A549 (cell line): ENCODE measurements at regions not wholly inside any gene's neighbourhood (a gene's known extent, or its start where the extent isn't known, plus 50 kb on each side); places are given as distances from the start of the nearest gene placed in this dataset.

ENCODE experiments used
- ATAC-seq, 2 experiments: fragments of 200-7000 bp in 1 of 2; fragments of >200 bp in 1 of 2; cut with Nextera tagmentation in 1 of 2; cut with Tn5 transposase in 1 of 2; 3 replicates each; pipeline versions ENCODE4 v1.8.0 to v1.9.1; 2018 to 2020; ENCODE audit warnings: mild to moderate bottlenecking in 1 of 2, moderate library complexity in 1 of 2
- CTCF ChIA-PET: fragments of 300-600 bp; sonication (Branson Sonifier 250); formaldehyde crosslinking; extraction: SDS; loops from one replicate; lab custom pipeline; 2021; ENCODE audit warnings: antibody characterized with exemption, inconsistent platforms; lab: Yijun Ruan, JAX
- POLR2A ChIA-PET: fragments of 350-600 bp; formaldehyde crosslinking; extraction: SDS; loops from one replicate; lab custom pipeline; 2021; ENCODE audit warnings: antibody characterized with exemption, inconsistent platforms; lab: Yijun Ruan, JAX
- DNase-seq, 2 experiments: peaks; one replicate each; pipeline versions ENCODE4 v3.0.0 to v3.0.0-alpha.2; 2011 to 2016; ENCODE audit warnings: low read depth in 1 of 2, low spot score in 1 of 2
- FAIRE-seq: peaks from 2 replicates; lab custom pipeline; 2011; peaks lifted over from hg19 to GRCh38; lab: Jason Lieb, UNC
- H3K27ac ChIP-seq, 2 experiments: fragments of >200 bp; sonication (Bioruptor Twin); formaldehyde crosslinking; 3 replicates each; pipeline ENCODE4 v1.5.1; 2016 to 2017
- H3K4me1 ChIP-seq: fragments of >200 bp; sonication (Bioruptor Twin); formaldehyde crosslinking; 3 replicates; pipeline ENCODE4 v1.6.1; 2016
- H3K4me2 ChIP-seq: fragments of >200 bp; sonication (Bioruptor Twin); formaldehyde crosslinking; 3 replicates; pipeline ENCODE4 v1.6.1; 2016
- H3K4me3 ChIP-seq: fragments of >200 bp; sonication (Bioruptor Twin); formaldehyde crosslinking; 3 replicates; pipeline ENCODE4 v1.5.1; 2016
- H3K9me3 ChIP-seq: fragments of >200 bp; sonication (Bioruptor Twin); formaldehyde crosslinking; 3 replicates; pipeline ENCODE4 v1.6.1; 2016
- CBX2 ChIP-seq: fragments of 200-600 bp; sonication (generic); IDR thresholded peaks from 2 replicates; pipeline ENCODE4 v1.6.1; 2016; ENCODE audit warnings: low read depth, mild to moderate bottlenecking, borderline replicate concordance
- EHF ChIP-seq: fragments of 250-450 bp; sonication (Bioruptor Pico); IDR thresholded peaks from 2 replicates; pipeline ENCODE4 v1.5.0; 2020; ENCODE audit warnings: mild to moderate bottlenecking
- EHMT2 ChIP-seq: fragments of 200-600 bp; sonication (generic); IDR thresholded peaks from 2 replicates; pipeline ENCODE4 v1.6.1; 2016; ENCODE audit warnings: antibody characterized with exemption, low read depth, mild to moderate bottlenecking, moderate library complexity
- ELK1 ChIP-seq: fragments of 150-350 bp; IDR thresholded peaks from 2 replicates; pipeline ENCODE4 v1.6.1; 2014; ENCODE audit warnings: low read depth, mild to moderate bottlenecking, low read length
- EP300 ChIP-seq, 2 experiments: fragments of >200 bp; sonication (Bioruptor Twin); formaldehyde crosslinking; IDR thresholded peaks; 2 replicates in 1 of 2; 3 replicates in 1 of 2; pipeline ENCODE4 v1.6.1; 2016 to 2017
- FOSL2 ChIP-seq, 2 experiments: fragments of 450-650 bp in 1 of 2; fragments of >200 bp in 1 of 2; sonication (Bioruptor Twin) in 1 of 2; formaldehyde crosslinking; IDR thresholded peaks; 2 replicates each; pipeline versions ENCODE4 v1.5.0 to v1.6.1; 2016 to 2020; ENCODE audit warnings: mild to moderate bottlenecking in 1 of 2, moderate library complexity in 1 of 2
- FOXS1 ChIP-seq: fragments of 250-450 bp; sonication (Bioruptor Pico); IDR thresholded peaks from 2 replicates; pipeline ENCODE4 v1.5.0; 2020; ENCODE audit warnings: mild to moderate bottlenecking, moderate library complexity
- HDAC2 ChIP-seq: fragments of 200-600 bp; sonication (generic); IDR thresholded peaks from 2 replicates; pipeline ENCODE4 v1.6.1; 2016
- HEYL ChIP-seq: fragments of 250-450 bp; sonication (Bioruptor Pico); IDR thresholded peaks from 2 replicates; pipeline ENCODE4 v1.8.0; 2021; ENCODE audit warnings: mild to moderate bottlenecking, moderate library complexity
- MAFK ChIP-seq: fragments of 450-650 bp; IDR thresholded peaks from 2 replicates; pipeline ENCODE4 v1.6.1; 2014; ENCODE audit not compliant: partially characterized antibody
- RAD21 ChIP-seq, 2 experiments: fragments of >200 bp in 1 of 2; sonication (Bioruptor Twin) in 1 of 2; formaldehyde crosslinking in 1 of 2; IDR thresholded peaks in 1 of 2; conservative IDR thresholded peaks in 1 of 2; 2 replicates in 1 of 2; 3 replicates in 1 of 2; pipeline ENCODE4 v1.6.1; 2012 to 2018; ENCODE audit warnings: inconsistent platforms in 1 of 2
- RARB ChIP-seq: fragments of 250-450 bp; sonication (Bioruptor Pico); IDR thresholded peaks from 2 replicates; pipeline ENCODE4 v1.8.0; 2021; ENCODE audit warnings: mild to moderate bottlenecking, moderate library complexity
- SMC3 ChIP-seq: fragments of >200 bp; sonication (Bioruptor Twin); formaldehyde crosslinking; IDR thresholded peaks from 3 replicates; pipeline ENCODE4 v1.6.1; 2018; ENCODE audit warnings: inconsistent platforms
- TP53 ChIP-seq: fragments of 250-450 bp; sonication (Bioruptor Pico); IDR thresholded peaks from 2 replicates; pipeline ENCODE4 v1.5.0; 2021; ENCODE audit warnings: mild to moderate bottlenecking, moderate library complexity
- ZFP36 ChIP-seq: fragments of 450-650 bp; IDR thresholded peaks from 2 replicates; pipeline ENCODE4 v1.6.1; 2014; ENCODE audit warnings: borderline replicate concordance; ENCODE audit not compliant: partially characterized antibody
- WGBS: methylation state at CpG from one replicate; pipeline ENCODE4 v1.1.6; 2017; ENCODE audit errors: missing lambda C conversion rate; 5-methylcytosine and 5-hydroxymethylcytosine counted together
- TF ChIP-seq, protein P1 (sequence below): fragments of 250-450 bp; sonication (Bioruptor Pico); IDR thresholded peaks from 2 replicates; pipeline ENCODE4 v1.5.0; 2020; ENCODE audit warnings: low read depth, mild to moderate bottlenecking, moderate library complexity
- TF ChIP-seq, protein P2 (sequence below): IDR thresholded peaks from 2 replicates; pipeline ENCODE4 v1.6.1; 2012
- TF ChIP-seq, protein P3 (sequence below): fragments of >200 bp; sonication (Bioruptor Twin); formaldehyde crosslinking; IDR thresholded peaks from 3 replicates; pipeline ENCODE4 v1.5.1; 2016
- TF ChIP-seq, protein P4 (sequence below): IDR thresholded peaks from 2 replicates; pipeline ENCODE4 v1.6.1; 2012

DNA sequence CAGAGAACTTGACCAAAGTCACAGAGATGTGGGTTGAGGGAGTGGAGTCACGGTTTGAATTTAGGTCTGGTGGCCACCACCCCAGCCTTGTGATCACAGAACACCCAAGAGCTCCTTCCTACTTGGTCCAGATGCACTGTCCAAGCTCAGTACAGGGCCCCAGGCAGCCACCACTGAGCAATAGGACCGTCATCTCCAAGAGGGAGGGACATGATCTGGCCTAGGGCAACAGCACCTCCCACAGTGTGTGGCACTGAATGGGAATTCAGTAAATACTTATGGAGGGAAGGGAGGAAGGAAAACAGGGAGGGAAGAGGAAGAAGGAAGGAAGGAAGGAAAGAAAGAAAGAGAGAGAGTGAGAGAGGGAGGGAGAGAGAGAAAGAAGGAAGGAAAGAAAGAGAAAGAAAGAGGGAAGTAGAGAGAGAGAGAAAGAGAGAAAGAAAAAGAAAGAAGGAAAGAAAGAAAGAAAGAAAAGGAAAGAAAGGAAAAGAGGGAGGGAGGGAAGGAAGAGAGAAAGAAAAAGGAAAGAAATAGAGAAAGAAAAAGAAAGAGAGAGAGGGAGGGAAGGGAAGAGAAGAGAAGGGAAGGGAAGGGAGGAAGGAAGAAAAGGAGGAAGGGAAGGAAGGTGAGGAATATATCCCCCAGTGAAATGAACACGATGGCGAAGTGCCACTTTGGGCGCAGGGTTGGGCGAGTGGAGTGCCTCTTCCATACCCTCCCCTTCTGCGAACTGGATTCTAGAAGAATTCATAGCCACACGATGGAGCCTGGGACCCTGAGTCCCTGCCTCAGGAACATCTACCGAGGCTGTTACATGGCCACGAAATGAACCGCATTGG, 243.7 kb downstream of the TFAP2C start:
- Histone ChIP-seq H3K9me3 (peaks cover 3% of the 10 kb centered on the region; the same call in 1 of the 3 replicates), H3K4me2 (no peak overlapping the region), H3K27ac (peak overlapping the region in 1 of 2 experiments; percentile 17; a peak in 1 of 6 replicates), H3K4me1 (peaks cover 14% of the 10 kb centered on the region; the same call in 2 of the 3 replicates), H3K4me3 (no peak overlapping the region)
- ChIA-PET CTCF (interaction anchor here (0.6 kb wide), 1 partner anchor 47 kb away, joined by 3 read pairs; no protein-coding TSS in a partner anchor), POLR2A (no interaction called here)
- 83% methylated on average over 11 of the region's 11 CpGs for WGBS
- FAIRE-seq (no peak), DNase-seq (peak in 1 of 2 experiments; percentile 33), ATAC-seq (peak in 1 of 2 experiments; percentile 47; a peak in 3 of 6 replicates)
- TF ChIP-seq RARB (CRISPR knock-in tag) (no peak), MAFK (no peak), SMC3 (no peak), RAD21 (conservative IDR thresholded peaks at IDR 0.05 in 1 of 2, IDR thresholded peaks at IDR 0.05 in 1 of 2) (0 out of 5 replicates have a peak, but pooled peaks of 1 of the 2 experiments have one; percentile 16), EHMT2 (no peak)
- TF ChIP-seq, protein P1, sequence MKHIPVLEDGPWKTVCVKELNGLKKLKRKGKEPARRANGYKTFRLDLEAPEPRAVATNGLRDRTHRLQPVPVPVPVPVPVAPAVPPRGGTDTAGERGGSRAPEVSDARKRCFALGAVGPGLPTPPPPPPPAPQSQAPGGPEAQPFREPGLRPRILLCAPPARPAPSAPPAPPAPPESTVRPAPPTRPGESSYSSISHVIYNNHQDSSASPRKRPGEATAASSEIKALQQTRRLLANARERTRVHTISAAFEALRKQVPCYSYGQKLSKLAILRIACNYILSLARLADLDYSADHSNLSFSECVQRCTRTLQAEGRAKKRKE (CRISPR knock-in tag) = no peak
- TF ChIP-seq, protein P2, sequence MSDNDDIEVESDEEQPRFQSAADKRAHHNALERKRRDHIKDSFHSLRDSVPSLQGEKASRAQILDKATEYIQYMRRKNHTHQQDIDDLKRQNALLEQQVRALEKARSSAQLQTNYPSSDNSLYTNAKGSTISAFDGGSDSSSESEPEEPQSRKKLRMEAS = no peak

- DNase-seq (no peak), ATAC-seq (no peak), FAIRE-seq (no peak)
- H3K4me1 ChIP-seq = peaks cover 14% of the 10 kb centered on the region; the same call in 2 of the 3 replicates
- H3K27ac ChIP-seq = peak overlapping the region in 1 of 2 experiments; percentile 74; a peak in 3 of 6 replicates
- H3K9me3 ChIP-seq = no peaks in the 10 kb centered on the region
- WGBS = 98% methylated on average over 26 of the region's 26 CpGs
- ChIA-PET POLR2A (no interaction called here), CTCF (interaction anchor here (0.6 to 1.7 kb wide), 4 partner anchors 13 to 244 kb away, joined by 3 to 6 read pairs (median 4); no protein-coding TSS in a partner anchor)
- TF ChIP-seq EP300 (IDR thresholded peaks at IDR 0.05) (no peak), HEYL (CRISPR knock-in tag) (no peak), CBX2 (no peak), ZFP36 (no peak), EHF (no peak), TP53 (CRISPR knock-in tag) (no peak), ELK1 (no peak), FOXS1 (CRISPR knock-in tag) (no peak), HDAC2 (no peak), SMC3 (no peak), FOSL2 (IDR thresholded peaks at IDR 0.05) (no peak), FOSL2 (CRISPR knock-in tag; IDR thresholded peaks at IDR 0.05) (no peak)
- TF ChIP-seq, protein P1 (CRISPR knock-in tag) = no peak
- TF ChIP-seq, protein P3, sequence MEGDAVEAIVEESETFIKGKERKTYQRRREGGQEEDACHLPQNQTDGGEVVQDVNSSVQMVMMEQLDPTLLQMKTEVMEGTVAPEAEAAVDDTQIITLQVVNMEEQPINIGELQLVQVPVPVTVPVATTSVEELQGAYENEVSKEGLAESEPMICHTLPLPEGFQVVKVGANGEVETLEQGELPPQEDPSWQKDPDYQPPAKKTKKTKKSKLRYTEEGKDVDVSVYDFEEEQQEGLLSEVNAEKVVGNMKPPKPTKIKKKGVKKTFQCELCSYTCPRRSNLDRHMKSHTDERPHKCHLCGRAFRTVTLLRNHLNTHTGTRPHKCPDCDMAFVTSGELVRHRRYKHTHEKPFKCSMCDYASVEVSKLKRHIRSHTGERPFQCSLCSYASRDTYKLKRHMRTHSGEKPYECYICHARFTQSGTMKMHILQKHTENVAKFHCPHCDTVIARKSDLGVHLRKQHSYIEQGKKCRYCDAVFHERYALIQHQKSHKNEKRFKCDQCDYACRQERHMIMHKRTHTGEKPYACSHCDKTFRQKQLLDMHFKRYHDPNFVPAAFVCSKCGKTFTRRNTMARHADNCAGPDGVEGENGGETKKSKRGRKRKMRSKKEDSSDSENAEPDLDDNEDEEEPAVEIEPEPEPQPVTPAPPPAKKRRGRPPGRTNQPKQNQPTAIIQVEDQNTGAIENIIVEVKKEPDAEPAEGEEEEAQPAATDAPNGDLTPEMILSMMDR = no peak
- TF ChIP-seq, protein P4, sequence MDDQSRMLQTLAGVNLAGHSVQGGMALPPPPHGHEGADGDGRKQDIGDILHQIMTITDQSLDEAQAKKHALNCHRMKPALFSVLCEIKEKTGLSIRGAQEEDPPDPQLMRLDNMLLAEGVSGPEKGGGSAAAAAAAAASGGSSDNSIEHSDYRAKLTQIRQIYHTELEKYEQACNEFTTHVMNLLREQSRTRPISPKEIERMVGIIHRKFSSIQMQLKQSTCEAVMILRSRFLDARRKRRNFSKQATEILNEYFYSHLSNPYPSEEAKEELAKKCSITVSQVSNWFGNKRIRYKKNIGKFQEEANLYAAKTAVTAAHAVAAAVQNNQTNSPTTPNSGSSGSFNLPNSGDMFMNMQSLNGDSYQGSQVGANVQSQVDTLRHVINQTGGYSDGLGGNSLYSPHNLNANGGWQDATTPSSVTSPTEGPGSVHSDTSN = no peak
- no peak overlapping the region for H3K4me2 ChIP-seq
- H3K4me3 ChIP-seq = no peak overlapping the region
Observed at GRCh38 chr20:56873836-56874235, 244.7 kb downstream of the TFAP2C start.
